ENCODE measurements at regions not wholly inside any gene's neighbourhood (a gene's known extent, or its start where the extent isn't known, plus 50 kb on each side); places are given as distances from the start of the nearest gene placed in this dataset.
"Not testable (repeated sequence)": the region's sequence is repeated elsewhere in the genome, so short reads cannot be mapped to it uniquely, and the experiment has no call there.

- no peak for FAIRE-seq
Measured at GRCh38 chr3:197404030-197404429, 105.6 kb upstream of the DLG1 start.

GRCh38 chr3:197402401-197402800 lies 104.0 kb upstream of the DLG1 start:
- not testable (repeated sequence) for FAIRE-seq

GRCh38 chr3:197399486-197399885 lies 101.1 kb upstream of the DLG1 start:
- FAIRE-seq: no peak

- FAIRE-seq: no peak
Measured at GRCh38 chr3:197398286-197398878, 100.0 kb upstream of the DLG1 start.

GRCh38 chr3:197397838-197398237 lies 99.4 kb upstream of the DLG1 start:
- FAIRE-seq: no peak

- FAIRE-seq: no peak
Measured at GRCh38 chr3:197394464-197395321, 96.3 kb upstream of the DLG1 start.

GRCh38 chr3:197394126-197394463 lies 95.7 kb upstream of the DLG1 start:
- not testable (repeated sequence) for FAIRE-seq

- no peak for FAIRE-seq
Measured at GRCh38 chr3:197393711-197394110, 95.3 kb upstream of the DLG1 start.

GRCh38 chr3:197392961-197393360 lies 94.5 kb upstream of the DLG1 start:
- no peak for FAIRE-seq

- no peak for FAIRE-seq
Measured at GRCh38 chr3:197381371-197381770, 83.0 kb upstream of the DLG1 start.

- no peak for FAIRE-seq
Measured at GRCh38 chr3:197380786-197381185, 82.4 kb upstream of the DLG1 start.

GRCh38 chr3:197378985-197379718 lies 80.7 kb upstream of the DLG1 start:
- no peak for FAIRE-seq

GRCh38 chr3:197376735-197377555 lies 78.5 kb upstream of the DLG1 start:
- no peak for FAIRE-seq

- FAIRE-seq: no peak
Measured at GRCh38 chr3:197376020-197376419, 77.6 kb upstream of the DLG1 start.

GRCh38 chr3:197375001-197375441 lies 76.6 kb upstream of the DLG1 start:
- no peak for FAIRE-seq

GRCh38 chr3:197373096-197373495 lies 74.7 kb upstream of the DLG1 start:
- FAIRE-seq: no peak

- no peak for FAIRE-seq
Measured at GRCh38 chr3:197372047-197372661, 73.7 kb upstream of the DLG1 start.

GRCh38 chr3:197371591-197372046 lies 73.2 kb upstream of the DLG1 start:
- peak; percentile 13 for FAIRE-seq

- no peak for FAIRE-seq
Measured at GRCh38 chr3:197369545-197369944, 71.1 kb upstream of the DLG1 start.

- FAIRE-seq: no peak
Measured at GRCh38 chr3:197368821-197369220, 70.4 kb upstream of the DLG1 start.

- no peak for FAIRE-seq
Measured at GRCh38 chr3:197368330-197368729, 69.9 kb upstream of the DLG1 start.

GRCh38 chr3:197367081-197367780 lies 68.8 kb upstream of the DLG1 start:
- FAIRE-seq: no peak

All from islet of Langerhans (tissue), 1 donor.